ENCODE measurements at regions not wholly inside any gene's neighbourhood (a gene's known extent, or its start where the extent isn't known, plus 50 kb on each side); places are given as distances from the start of the nearest gene placed in this dataset.

- Histone ChIP-seq H3K36me3 (no peaks in the 10 kb centered on the region), H3K27me3 (ENCODE audit: insufficient read depth, low read depth, severe bottlenecking) (peaks cover 2% of the 10 kb centered on the region), H3K27ac (no peak overlapping the region), H3K9me3 (ENCODE audit: severe bottlenecking) (no peaks in the 10 kb centered on the region), H3K4me3 (ENCODE audit: low read depth, low read length) (no peak overlapping the region)
- no peak for DNase-seq
- TF ChIP-seq CTCF (IDR thresholded peaks at IDR 0.05; ENCODE audit: low read depth, low read length) = no peak
Observed at GRCh38 chrX:69554321-69554947, 50.3 kb downstream of the NALF2 start.

- H3K27ac ChIP-seq = peak overlapping the region; percentile 28; the same call in 1 of the 2 replicates
Observed at GRCh38 chrX:69555481-69556041, 51.4 kb downstream of the NALF2 start.

GRCh38 chrX:69556060-69557011 is 52.2 kb downstream of the NALF2 start:
- H3K9me3 ChIP-seq (ENCODE audit: severe bottlenecking) = no peaks in the 10 kb centered on the region
- no peak for TF ChIP-seq CTCF (IDR thresholded peaks at IDR 0.05; ENCODE audit: low read depth, low read length)
- no peak overlapping the region; the same call in 1 of the 2 replicates for H3K27ac ChIP-seq
- no peak for DNase-seq
- peaks cover 2% of the 10 kb centered on the region for H3K27me3 ChIP-seq (ENCODE audit: insufficient read depth, low read depth, severe bottlenecking)
- H3K36me3 ChIP-seq = no peaks in the 10 kb centered on the region
- H3K4me3 ChIP-seq (ENCODE audit: low read depth, low read length) = no peak overlapping the region

More at GRCh38 chrX:69555481-69556041, 51.4 kb downstream of the NALF2 start:
- Histone ChIP-seq H3K4me3 (ENCODE audit: low read depth, low read length) (no peak overlapping the region), H3K9me3 (ENCODE audit: severe bottlenecking) (no peaks in the 10 kb centered on the region), H3K36me3 (no peaks in the 10 kb centered on the region), H3K27me3 (ENCODE audit: insufficient read depth, low read depth, severe bottlenecking) (peaks cover 2% of the 10 kb centered on the region)
- peak; percentile 32 for DNase-seq
- no peak for TF ChIP-seq CTCF (IDR thresholded peaks at IDR 0.05; ENCODE audit: low read depth, low read length)

- no peak overlapping the region for H3K27ac ChIP-seq
- H3K9me3 ChIP-seq (ENCODE audit: severe bottlenecking) = no peaks in the 10 kb centered on the region
- H3K27me3 ChIP-seq (ENCODE audit: insufficient read depth, low read depth, severe bottlenecking) = no peaks in the 10 kb centered on the region
- H3K4me3 ChIP-seq (ENCODE audit: low read depth, low read length) = no peak overlapping the region
- H3K36me3 ChIP-seq = no peaks in the 10 kb centered on the region
- DNase-seq = no peak
- TF ChIP-seq CTCF (IDR thresholded peaks at IDR 0.05; ENCODE audit: low read depth, low read length) = no peak
Observed at GRCh38 chrX:69562904-69563578, 52.9 kb upstream of the EDA start.

- DNase-seq = no peak
- no peak overlapping the region for H3K27ac ChIP-seq
- H3K27me3 ChIP-seq (ENCODE audit: insufficient read depth, low read depth, severe bottlenecking) = no peaks in the 10 kb centered on the region
- no peak overlapping the region for H3K4me3 ChIP-seq (ENCODE audit: low read depth, low read length)
- TF ChIP-seq CTCF (IDR thresholded peaks at IDR 0.05; ENCODE audit: low read depth, low read length) = no peak
- no peaks in the 10 kb centered on the region for H3K9me3 ChIP-seq (ENCODE audit: severe bottlenecking)
- H3K36me3 ChIP-seq = no peaks in the 10 kb centered on the region
Observed at GRCh38 chrX:69564665-69565064, 51.2 kb upstream of the EDA start.

All from WERI-Rb-1 (cell line).